ENCODE measurements at regions not wholly inside any gene's neighbourhood (a gene's known extent, or its start where the extent isn't known, plus 50 kb on each side); places are given as distances from the start of the nearest gene placed in this dataset.

DNA sequence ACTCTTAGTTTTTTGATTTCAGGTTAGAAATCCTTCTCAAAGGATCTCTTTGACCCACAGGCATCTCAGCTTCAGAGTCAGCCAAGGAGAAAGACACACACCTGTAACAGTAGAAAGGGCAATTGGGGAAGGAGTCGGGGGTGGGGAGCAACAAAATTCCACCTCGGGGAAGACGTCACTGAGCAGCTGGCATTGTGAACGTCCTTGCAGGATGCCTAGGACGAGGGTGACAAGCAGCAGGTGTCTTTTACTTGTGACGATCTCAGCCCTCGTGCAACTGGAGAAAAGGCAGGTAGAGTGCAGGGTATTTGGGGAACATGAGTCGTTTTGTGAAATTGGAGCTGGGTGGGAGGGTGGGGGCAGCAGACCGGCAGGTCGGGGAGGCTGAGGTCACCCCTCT is 627.0 kb downstream of the ACTR3B start:
- Mint-ChIP-seq H3K27ac (no peak overlapping the region), H3K9me3 (peaks cover 43% of the 10 kb centered on the region)
- DNase-seq (ENCODE audit: low spot score), result no peak

GRCh38 chr7:153388611-153389010 is 629.1 kb downstream of the ACTR3B start:
- H3K36me3 Mint-ChIP-seq, result no peaks in the 10 kb centered on the region
- no peaks in the 10 kb centered on the region for H3K79me2 ChIP-seq (ENCODE audit: low read depth)
- peaks cover 7% of the 10 kb centered on the region for H3K27me3 Mint-ChIP-seq (ENCODE audit: insufficient read depth, low read depth)
- no peak overlapping the region for H3K27ac Mint-ChIP-seq
- H3K4me3 Mint-ChIP-seq, result no peak overlapping the region
- H3F3A ChIP-seq (ENCODE audit: low read depth), result no peaks in the 10 kb centered on the region
- peaks cover 53% of the 10 kb centered on the region for H3K9me3 Mint-ChIP-seq
- no peaks in the 10 kb centered on the region for H3K4me1 ChIP-seq
- no peak overlapping the region for H3K9ac ChIP-seq
- H3K36me3 ChIP-seq, result no peaks in the 10 kb centered on the region
- H3K4me3 ChIP-seq, result no peak overlapping the region
- DNase-seq (ENCODE audit: low spot score), result no peak
- TF ChIP-seq EZH2 (IDR thresholded peaks at IDR 0.05) (no peak), EZH2phosphoT487 (IDR thresholded peaks at IDR 0.05) (no peak)
- TF ChIP-seq, protein P1, sequence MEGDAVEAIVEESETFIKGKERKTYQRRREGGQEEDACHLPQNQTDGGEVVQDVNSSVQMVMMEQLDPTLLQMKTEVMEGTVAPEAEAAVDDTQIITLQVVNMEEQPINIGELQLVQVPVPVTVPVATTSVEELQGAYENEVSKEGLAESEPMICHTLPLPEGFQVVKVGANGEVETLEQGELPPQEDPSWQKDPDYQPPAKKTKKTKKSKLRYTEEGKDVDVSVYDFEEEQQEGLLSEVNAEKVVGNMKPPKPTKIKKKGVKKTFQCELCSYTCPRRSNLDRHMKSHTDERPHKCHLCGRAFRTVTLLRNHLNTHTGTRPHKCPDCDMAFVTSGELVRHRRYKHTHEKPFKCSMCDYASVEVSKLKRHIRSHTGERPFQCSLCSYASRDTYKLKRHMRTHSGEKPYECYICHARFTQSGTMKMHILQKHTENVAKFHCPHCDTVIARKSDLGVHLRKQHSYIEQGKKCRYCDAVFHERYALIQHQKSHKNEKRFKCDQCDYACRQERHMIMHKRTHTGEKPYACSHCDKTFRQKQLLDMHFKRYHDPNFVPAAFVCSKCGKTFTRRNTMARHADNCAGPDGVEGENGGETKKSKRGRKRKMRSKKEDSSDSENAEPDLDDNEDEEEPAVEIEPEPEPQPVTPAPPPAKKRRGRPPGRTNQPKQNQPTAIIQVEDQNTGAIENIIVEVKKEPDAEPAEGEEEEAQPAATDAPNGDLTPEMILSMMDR (IDR thresholded peaks at IDR 0.05), result no peak
- H3K27ac ChIP-seq, result no peak overlapping the region
- H2AFZ ChIP-seq (replicated peaks), result no peak overlapping the region
- no peaks in the 10 kb centered on the region for H4K20me1 ChIP-seq (ENCODE audit: low read depth)
- H3K4me2 ChIP-seq, result no peak overlapping the region
- H3K27me3 ChIP-seq, result no peaks in the 10 kb centered on the region
- no peaks in the 10 kb centered on the region for H3K4me1 Mint-ChIP-seq
- peaks cover 7% of the 10 kb centered on the region for H3K9me3 ChIP-seq (ENCODE audit: low read depth)

More for the DNA sequence above, 627.0 kb downstream of the ACTR3B start:
- TF ChIP-seq EZH2phosphoT487 (IDR thresholded peaks at IDR 0.05) (no peak), EZH2 (IDR thresholded peaks at IDR 0.05) (no peak)
- H3K79me2 ChIP-seq (ENCODE audit: low read depth), result no peaks in the 10 kb centered on the region
- H3K4me2 ChIP-seq, result no peak overlapping the region
- no peaks in the 10 kb centered on the region for H4K20me1 ChIP-seq (ENCODE audit: low read depth)
- no peak overlapping the region for H3K9ac ChIP-seq
- H3K4me3 ChIP-seq, result no peak overlapping the region
- H3K27ac ChIP-seq, result no peak overlapping the region
- no peak overlapping the region for H2AFZ ChIP-seq (replicated peaks)
- H3F3A ChIP-seq (ENCODE audit: low read depth), result no peaks in the 10 kb centered on the region
- H3K27me3 ChIP-seq, result no peaks in the 10 kb centered on the region
- no peaks in the 10 kb centered on the region for H3K9me3 ChIP-seq (ENCODE audit: low read depth)
- no peaks in the 10 kb centered on the region for H3K36me3 ChIP-seq
- no peaks in the 10 kb centered on the region for H3K4me1 ChIP-seq
- Mint-ChIP-seq H3K36me3 (no peaks in the 10 kb centered on the region), H3K4me1 (no peaks in the 10 kb centered on the region), H3K4me3 (no peak overlapping the region), H3K27me3 (ENCODE audit: insufficient read depth, low read depth) (peaks cover 4% of the 10 kb centered on the region)

DNA sequence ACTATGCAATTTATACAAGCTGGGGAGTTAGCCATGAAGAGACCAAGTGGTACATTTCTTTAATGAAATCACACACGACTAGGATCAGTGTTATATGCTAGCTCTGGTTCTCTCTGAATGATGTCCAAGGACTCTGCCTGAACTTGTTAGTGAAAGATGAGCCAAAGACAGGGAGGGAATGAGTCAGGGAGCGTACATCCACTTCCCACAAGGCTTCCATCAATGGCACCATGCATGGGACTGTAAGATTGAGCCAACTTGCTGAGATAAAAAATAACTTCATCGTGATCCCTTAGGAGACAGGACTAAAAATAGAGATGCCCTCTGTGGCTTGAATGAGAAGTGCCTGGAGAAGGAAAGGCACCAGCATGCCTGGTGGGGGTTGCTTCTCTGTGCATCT is 629.7 kb downstream of the ACTR3B start:
- Histone ChIP-seq H3F3A (ENCODE audit: low read depth) (no peaks in the 10 kb centered on the region), H3K4me3 (no peak overlapping the region), H3K27me3 (no peaks in the 10 kb centered on the region), H3K27ac (no peak overlapping the region), H4K20me1 (ENCODE audit: low read depth) (no peaks in the 10 kb centered on the region), H3K9ac (no peak overlapping the region), H3K4me1 (no peaks in the 10 kb centered on the region), H3K4me2 (no peak overlapping the region), H2AFZ (replicated peaks) (no peak overlapping the region), H3K9me3 (ENCODE audit: low read depth) (peaks cover 12% of the 10 kb centered on the region), H3K36me3 (no peaks in the 10 kb centered on the region), H3K79me2 (ENCODE audit: low read depth) (no peaks in the 10 kb centered on the region)
- no peak overlapping the region for H3K4me3 Mint-ChIP-seq
- TF ChIP-seq, protein P1 (IDR thresholded peaks at IDR 0.05), result no peak
- TF ChIP-seq EZH2 (IDR thresholded peaks at IDR 0.05), result no peak
- H3K9me3 Mint-ChIP-seq, result peaks cover 58% of the 10 kb centered on the region
- H3K36me3 Mint-ChIP-seq, result no peaks in the 10 kb centered on the region
- no peaks in the 10 kb centered on the region for H3K4me1 Mint-ChIP-seq
- H3K27me3 Mint-ChIP-seq (ENCODE audit: insufficient read depth, low read depth), result peaks cover 7% of the 10 kb centered on the region
- DNase-seq (ENCODE audit: low spot score), result no peak
- no peak overlapping the region for H3K27ac Mint-ChIP-seq

DNA sequence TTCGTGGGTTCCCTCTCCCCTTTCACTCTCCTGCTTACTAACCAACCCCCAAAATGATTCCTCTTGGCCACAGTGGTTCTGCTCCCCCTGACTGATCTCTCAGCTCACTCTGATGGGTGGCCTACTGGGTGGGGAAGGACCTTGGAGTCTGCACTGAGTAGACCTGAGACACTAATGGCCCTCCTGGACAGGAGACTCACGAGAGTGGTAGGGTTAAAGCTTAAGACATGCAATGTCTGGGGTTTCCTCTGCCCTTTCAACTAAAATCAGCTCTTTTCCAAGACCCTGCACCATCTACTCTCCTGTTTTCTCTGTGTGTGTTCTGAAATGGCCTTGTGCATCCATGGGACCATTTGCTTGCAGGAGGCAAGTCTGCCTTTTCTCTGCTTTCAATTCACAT is 631.4 kb downstream of the ACTR3B start:
- H3K9me3 ChIP-seq (ENCODE audit: low read depth), result peaks cover 28% of the 10 kb centered on the region
- no peak overlapping the region for H3K4me2 ChIP-seq
- no peak for TF ChIP-seq EZH2phosphoT487 (IDR thresholded peaks at IDR 0.05)
- TF ChIP-seq, protein P1 (IDR thresholded peaks at IDR 0.05), result no peak
- no peak for TF ChIP-seq EZH2 (IDR thresholded peaks at IDR 0.05)
- H3K27ac ChIP-seq, result no peak overlapping the region
- H3K4me1 ChIP-seq, result no peaks in the 10 kb centered on the region
- H3K9ac ChIP-seq, result no peak overlapping the region
- no peaks in the 10 kb centered on the region for H3K79me2 ChIP-seq (ENCODE audit: low read depth)
- Mint-ChIP-seq H3K36me3 (no peaks in the 10 kb centered on the region), H3K4me3 (no peak overlapping the region), H3K9me3 (peaks cover 57% of the 10 kb centered on the region), H3K27me3 (ENCODE audit: insufficient read depth, low read depth) (peaks cover 7% of the 10 kb centered on the region), H3K27ac (no peak overlapping the region), H3K4me1 (no peaks in the 10 kb centered on the region)
- H3K36me3 ChIP-seq, result no peaks in the 10 kb centered on the region
- H4K20me1 ChIP-seq (ENCODE audit: low read depth), result no peaks in the 10 kb centered on the region
- no peak overlapping the region for H3K4me3 ChIP-seq
- no peak for DNase-seq (ENCODE audit: low spot score)
- H2AFZ ChIP-seq (replicated peaks), result no peak overlapping the region
- no peaks in the 10 kb centered on the region for H3K27me3 ChIP-seq
- H3F3A ChIP-seq (ENCODE audit: low read depth), result no peaks in the 10 kb centered on the region

Data from neural progenitor cell (in vitro differentiated cells).